ENCODE measurements at regions not wholly inside any gene's neighbourhood (a gene's known extent, or its start where the extent isn't known, plus 50 kb on each side); places are given as distances from the start of the nearest gene placed in this dataset.

- TF ChIP-seq, protein P1, sequence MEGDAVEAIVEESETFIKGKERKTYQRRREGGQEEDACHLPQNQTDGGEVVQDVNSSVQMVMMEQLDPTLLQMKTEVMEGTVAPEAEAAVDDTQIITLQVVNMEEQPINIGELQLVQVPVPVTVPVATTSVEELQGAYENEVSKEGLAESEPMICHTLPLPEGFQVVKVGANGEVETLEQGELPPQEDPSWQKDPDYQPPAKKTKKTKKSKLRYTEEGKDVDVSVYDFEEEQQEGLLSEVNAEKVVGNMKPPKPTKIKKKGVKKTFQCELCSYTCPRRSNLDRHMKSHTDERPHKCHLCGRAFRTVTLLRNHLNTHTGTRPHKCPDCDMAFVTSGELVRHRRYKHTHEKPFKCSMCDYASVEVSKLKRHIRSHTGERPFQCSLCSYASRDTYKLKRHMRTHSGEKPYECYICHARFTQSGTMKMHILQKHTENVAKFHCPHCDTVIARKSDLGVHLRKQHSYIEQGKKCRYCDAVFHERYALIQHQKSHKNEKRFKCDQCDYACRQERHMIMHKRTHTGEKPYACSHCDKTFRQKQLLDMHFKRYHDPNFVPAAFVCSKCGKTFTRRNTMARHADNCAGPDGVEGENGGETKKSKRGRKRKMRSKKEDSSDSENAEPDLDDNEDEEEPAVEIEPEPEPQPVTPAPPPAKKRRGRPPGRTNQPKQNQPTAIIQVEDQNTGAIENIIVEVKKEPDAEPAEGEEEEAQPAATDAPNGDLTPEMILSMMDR (IDR thresholded peaks at IDR 0.05): no peak
- H3K27ac Mint-ChIP-seq (ENCODE audit: unreplicated experiment): no peak overlapping the region
- no peak for DNase-seq (ENCODE audit: low spot score)
Measured at GRCh38 chr4:89382439-89382838, 74.8 kb upstream of the GPRIN3 start.

GRCh38 chr4:89380980-89381379 is 73.4 kb upstream of the GPRIN3 start:
- H3K27ac Mint-ChIP-seq (ENCODE audit: unreplicated experiment): no peak overlapping the region
- TF ChIP-seq, protein P1 (IDR thresholded peaks at IDR 0.05): no peak
- H3K27me3 Mint-ChIP-seq (ENCODE audit: low read depth): peaks cover 14% of the 10 kb centered on the region
- H3K4me1 Mint-ChIP-seq (ENCODE audit: low read depth): no peaks in the 10 kb centered on the region
- H3K4me3 Mint-ChIP-seq (ENCODE audit: unreplicated experiment): no peak overlapping the region
- H3K9me3 Mint-ChIP-seq (ENCODE audit: low read depth): no peaks in the 10 kb centered on the region
- H3K36me3 Mint-ChIP-seq (ENCODE audit: low read depth): no peaks in the 10 kb centered on the region
- DNase-seq (ENCODE audit: low spot score): no peak

More at GRCh38 chr4:89382439-89382838, 74.8 kb upstream of the GPRIN3 start:
- no peaks in the 10 kb centered on the region for H3K4me1 Mint-ChIP-seq (ENCODE audit: low read depth)
- H3K36me3 Mint-ChIP-seq (ENCODE audit: low read depth): no peaks in the 10 kb centered on the region
- H3K4me3 Mint-ChIP-seq (ENCODE audit: unreplicated experiment): no peak overlapping the region
- H3K27me3 Mint-ChIP-seq (ENCODE audit: low read depth): peaks cover 16% of the 10 kb centered on the region
- peaks cover 3% of the 10 kb centered on the region for H3K9me3 Mint-ChIP-seq (ENCODE audit: low read depth)

DNA sequence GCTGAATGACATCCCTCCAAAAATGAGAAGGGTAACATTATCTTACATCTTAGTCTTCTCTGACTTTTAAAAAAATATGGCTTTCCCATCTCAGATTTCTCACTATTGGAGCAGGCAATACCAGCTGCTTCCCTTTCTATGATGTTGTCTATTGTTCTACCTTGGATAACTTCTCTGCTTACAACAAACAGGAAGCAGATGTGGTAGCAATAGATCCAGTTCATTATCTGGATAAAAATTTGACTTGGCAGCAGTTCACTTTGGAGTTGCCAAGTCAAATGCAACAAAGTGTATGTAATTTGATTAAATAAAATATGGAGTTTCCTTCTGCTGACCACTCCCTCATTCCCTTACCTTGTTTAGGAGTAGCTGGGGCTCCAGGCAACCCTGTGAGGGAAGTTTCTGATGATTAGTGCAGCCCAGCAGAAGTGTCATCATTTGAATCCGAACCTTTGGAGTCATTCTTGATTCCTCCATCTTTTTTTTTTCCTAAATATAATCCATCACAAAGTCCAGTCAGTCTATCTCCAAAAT is 72.0 kb upstream of the GPRIN3 start:
- Mint-ChIP-seq H3K4me1 (ENCODE audit: low read depth) (no peaks in the 10 kb centered on the region), H3K4me3 (ENCODE audit: unreplicated experiment) (no peak overlapping the region), H3K9me3 (ENCODE audit: low read depth) (no peaks in the 10 kb centered on the region), H3K36me3 (ENCODE audit: low read depth) (no peaks in the 10 kb centered on the region), H3K27ac (ENCODE audit: unreplicated experiment) (no peak overlapping the region), H3K27me3 (ENCODE audit: low read depth) (peaks cover 10% of the 10 kb centered on the region)
- DNase-seq (ENCODE audit: low spot score): no peak
- TF ChIP-seq, protein P1 (IDR thresholded peaks at IDR 0.05): no peak

DNA sequence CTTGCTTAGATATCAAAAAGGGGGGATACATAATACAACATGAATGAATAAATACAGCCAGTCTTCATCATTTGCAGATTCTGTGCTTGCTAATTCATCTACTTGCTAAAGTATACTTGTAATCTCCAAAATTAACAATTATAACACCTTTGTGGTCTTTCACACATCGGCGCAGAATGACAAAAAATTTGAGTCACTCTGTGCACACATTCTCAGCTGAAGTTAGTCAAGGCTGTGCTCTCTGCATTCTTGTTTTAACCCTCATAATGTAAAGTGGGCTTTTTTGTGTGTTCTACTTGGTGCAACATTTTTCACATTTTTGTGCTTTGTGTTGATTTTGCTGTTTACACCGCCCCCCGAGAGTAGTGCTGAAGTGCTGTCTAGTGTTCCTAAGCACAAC is 65.8 kb upstream of the GPRIN3 start:
- DNase-seq (ENCODE audit: low spot score): no peak
- Mint-ChIP-seq H3K27me3 (ENCODE audit: low read depth) (peaks cover 5% of the 10 kb centered on the region), H3K27ac (ENCODE audit: unreplicated experiment) (no peak overlapping the region), H3K9me3 (ENCODE audit: low read depth) (no peaks in the 10 kb centered on the region), H3K4me3 (ENCODE audit: unreplicated experiment) (no peak overlapping the region), H3K4me1 (ENCODE audit: low read depth) (no peaks in the 10 kb centered on the region), H3K36me3 (ENCODE audit: low read depth) (no peaks in the 10 kb centered on the region)
- TF ChIP-seq, protein P1 (IDR thresholded peaks at IDR 0.05): no peak

- no peak for DNase-seq (ENCODE audit: low spot score)
- peaks cover 4% of the 10 kb centered on the region for H3K9me3 Mint-ChIP-seq (ENCODE audit: low read depth)
- peaks cover 1% of the 10 kb centered on the region for H3K27me3 Mint-ChIP-seq (ENCODE audit: low read depth)
- H3K4me1 Mint-ChIP-seq (ENCODE audit: low read depth): no peaks in the 10 kb centered on the region
- no peaks in the 10 kb centered on the region for H3K36me3 Mint-ChIP-seq (ENCODE audit: low read depth)
- TF ChIP-seq, protein P1 (IDR thresholded peaks at IDR 0.05): no peak
- no peak overlapping the region for H3K4me3 Mint-ChIP-seq (ENCODE audit: unreplicated experiment)
- no peak overlapping the region for H3K27ac Mint-ChIP-seq (ENCODE audit: unreplicated experiment)
Measured at GRCh38 chr4:89371614-89372013, 64.0 kb upstream of the GPRIN3 start.
